PC-3 (cell line): ENCODE measurements at regions not wholly inside any gene's neighbourhood (a gene's known extent, or its start where the extent isn't known, plus 50 kb on each side); places are given as distances from the start of the nearest gene placed in this dataset.

Experiments used
- CTCF ChIP-seq: fragments of 300-600 bp; sonication (generic); conservative IDR thresholded peaks from 2 replicates; pipeline ENCODE4 v1.5.1; 2017; ENCODE audit warnings: antibody characterized with exemption, low read depth, mild to moderate bottlenecking, low read length
- EZH2 ChIP-seq: fragments of 300-600 bp; sonication (generic); IDR thresholded peaks from one replicate; pipeline ENCODE4 v1.6.1; 2017; ENCODE audit warnings: antibody characterized with exemption, mild to moderate bottlenecking, low read length; ENCODE audit not compliant: unreplicated experiment
- EZH2phosphoT487 ChIP-seq: fragments of 300-600 bp; sonication (generic); IDR thresholded peaks from 2 replicates; pipeline ENCODE4 v1.6.1; 2018; ENCODE audit warnings: mild to moderate bottlenecking, antibody characterized with exemption, low read length, borderline replicate concordance

DNA sequence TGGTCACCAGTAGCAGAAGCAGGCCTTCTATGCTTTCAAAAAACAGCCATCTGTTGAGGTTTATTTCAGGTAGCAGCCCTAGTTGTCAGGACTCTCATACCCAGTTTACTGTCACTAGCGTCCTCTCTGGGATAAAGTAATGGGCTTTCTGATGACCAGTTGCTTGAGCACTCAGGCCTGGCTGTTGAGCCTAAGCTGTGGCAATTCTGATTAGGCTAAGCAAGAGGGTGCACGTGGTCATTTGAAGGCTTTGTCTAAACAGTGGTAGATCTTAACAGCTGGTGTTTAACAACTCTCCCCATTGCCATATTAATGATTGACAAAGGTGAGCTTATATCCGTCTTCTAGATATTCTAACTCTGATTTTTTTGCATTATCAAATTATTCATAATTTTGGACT lies 132.9 kb upstream of the TMCO5A start:
- TF ChIP-seq CTCF (no peak), EZH2phosphoT487 (no peak), EZH2 (no peak)
